Liver (tissue), 7 donors: ENCODE measurements at regions not wholly inside any gene's neighbourhood (a gene's known extent, or its start where the extent isn't known, plus 50 kb on each side); places are given as distances from the start of the nearest gene placed in this dataset.

ENCODE experiments used
- DNase-seq: peaks from one replicate; pipeline ENCODE4 v3.0.0-alpha.2; 2017; ENCODE audit warnings: low spot score
- H3K27ac ChIP-seq, 2 donors: one replicate each; pipeline ENCODE4 v1.7.0; 2013; ENCODE audit warnings: inconsistent platforms in 2 of 2, low read length in 2 of 2, control low read depth in 1 of 2, low read depth in 1 of 2, mild to moderate bottlenecking in 1 of 2
- H3K27me3 ChIP-seq, 4 donors: one replicate each; pipeline versions ENCODE4 v1.6.1 to v1.7.0; 2013; ENCODE audit warnings: low read length in 3 of 4, inconsistent platforms in 1 of 4, mild to moderate bottlenecking in 1 of 4, moderate library complexity in 1 of 4; ENCODE audit not compliant: control insufficient read depth in 4 of 4, insufficient read depth in 4 of 4
- H3K36me3 ChIP-seq, 4 donors: one replicate each; pipeline versions ENCODE4 v1.6.1 to v1.7.0; 2013; ENCODE audit warnings: low read length in 3 of 4, mild to moderate bottlenecking in 3 of 4, low read depth in 1 of 4, moderate library complexity in 1 of 4; ENCODE audit not compliant: control insufficient read depth in 4 of 4, insufficient read depth in 3 of 4
- H3K4me1 ChIP-seq, 4 donors: one replicate each; pipeline versions ENCODE4 v1.6.1 to v1.7.0; 2013; ENCODE audit warnings: low read length in 3 of 4, mild to moderate bottlenecking in 3 of 4, moderate library complexity in 1 of 4; ENCODE audit not compliant: control insufficient read depth in 4 of 4, insufficient read depth in 4 of 4
- H3K4me3 ChIP-seq, 3 donors: one replicate each; pipeline versions ENCODE4 v1.6.1 to v1.7.0; 2013; ENCODE audit warnings: low read length in 3 of 3, control low read depth in 1 of 3, low read depth in 1 of 3, mild to moderate bottlenecking in 1 of 3
- H3K9ac ChIP-seq, 2 donors: one replicate each; pipeline ENCODE4 v1.7.0; 2013; ENCODE audit warnings: low read length in 2 of 2, mild to moderate bottlenecking in 2 of 2, moderate library complexity in 2 of 2, control low read depth in 1 of 2, low read depth in 1 of 2
- H3K9me3 ChIP-seq, 4 donors: one replicate each; pipeline versions ENCODE4 v1.6.1 to v1.7.0; 2013; ENCODE audit warnings: low read length in 3 of 4; ENCODE audit not compliant: control insufficient read depth in 4 of 4
- ATF3 ChIP-seq: IDR thresholded peaks from 2 replicates; pipeline ENCODE4 v1.6.1; 2016; ENCODE audit warnings: antibody characterized with exemption
- CTCF ChIP-seq: fragments of 150-350 bp; IDR thresholded peaks from 2 replicates; pipeline ENCODE4 v1.5.1; 2017; ENCODE audit warnings: improper control_type of control experiment, low read depth, low read length; ENCODE audit not compliant: missing input control
- EGR1 ChIP-seq, 2 donors: IDR thresholded peaks; 2 replicates each; pipeline ENCODE4 v1.6.1; 2016 to 2018; ENCODE audit warnings: antibody characterized with exemption in 2 of 2, low read depth in 2 of 2
- FOXA1 ChIP-seq: IDR thresholded peaks from 2 replicates; pipeline ENCODE4 v1.6.1; 2016; ENCODE audit warnings: antibody characterized with exemption
- FOXA2 ChIP-seq: IDR thresholded peaks from 2 replicates; pipeline ENCODE4 v1.6.1; 2016; ENCODE audit warnings: antibody characterized with exemption
- GABPA ChIP-seq, 2 donors: IDR thresholded peaks in 1 of 2; conservative IDR thresholded peaks in 1 of 2; 2 replicates each; pipeline ENCODE4 v1.6.1; 2016; ENCODE audit warnings: antibody characterized with exemption in 2 of 2, mild to moderate bottlenecking in 1 of 2, moderate library complexity in 1 of 2
- HNF4A ChIP-seq, 2 donors: conservative IDR thresholded peaks; 2 replicates each; pipeline ENCODE4 v1.6.1; 2016; ENCODE audit warnings: antibody characterized with exemption in 2 of 2, mild to moderate bottlenecking in 2 of 2
- HNF4G ChIP-seq: IDR thresholded peaks from 2 replicates; pipeline ENCODE4 v1.6.1; 2016; ENCODE audit warnings: antibody characterized with exemption
- JUND ChIP-seq, 2 donors: IDR thresholded peaks; 2 replicates each; pipeline ENCODE4 v1.6.1; 2016; ENCODE audit warnings: antibody characterized with exemption in 2 of 2
- MAX ChIP-seq: IDR thresholded peaks from 2 replicates; pipeline ENCODE4 v1.6.1; 2016; ENCODE audit warnings: antibody characterized with exemption
- NR2F2 ChIP-seq: IDR thresholded peaks from 2 replicates; pipeline ENCODE4 v1.6.1; 2016; ENCODE audit warnings: antibody characterized with exemption
- RAD21 ChIP-seq, 2 donors: IDR thresholded peaks; 2 replicates each; pipeline ENCODE4 v1.6.1; 2016; ENCODE audit warnings: antibody characterized with exemption in 2 of 2, mild to moderate bottlenecking in 2 of 2
- REST ChIP-seq: IDR thresholded peaks from 2 replicates; pipeline ENCODE4 v1.6.1; 2016; ENCODE audit warnings: antibody characterized with exemption, mild to moderate bottlenecking
- RXRA ChIP-seq, 2 donors: IDR thresholded peaks; 2 replicates each; pipeline ENCODE4 v1.6.1; 2017 to 2018; ENCODE audit warnings: antibody characterized with exemption in 2 of 2, mild to moderate bottlenecking in 1 of 2
- SP1 ChIP-seq: IDR thresholded peaks from 2 replicates; pipeline ENCODE4 v1.6.1; 2018; ENCODE audit warnings: antibody characterized with exemption, mild to moderate bottlenecking
- TAF1 ChIP-seq: conservative IDR thresholded peaks from 2 replicates; pipeline ENCODE4 v1.6.1; 2016; ENCODE audit warnings: antibody characterized with exemption, mild to moderate bottlenecking
- YY1 ChIP-seq: IDR thresholded peaks from 2 replicates; pipeline ENCODE4 v1.6.1; 2016; ENCODE audit warnings: antibody characterized with exemption, mild to moderate bottlenecking
- TF ChIP-seq, protein P1 (sequence below): IDR thresholded peaks from 2 replicates; pipeline ENCODE4 v1.6.1; 2016; ENCODE audit warnings: antibody characterized with exemption
- donor health status: healthy.
- donor health status: healthy.
- donor health status: healthy.
- donor health status: healthy.

DNA sequence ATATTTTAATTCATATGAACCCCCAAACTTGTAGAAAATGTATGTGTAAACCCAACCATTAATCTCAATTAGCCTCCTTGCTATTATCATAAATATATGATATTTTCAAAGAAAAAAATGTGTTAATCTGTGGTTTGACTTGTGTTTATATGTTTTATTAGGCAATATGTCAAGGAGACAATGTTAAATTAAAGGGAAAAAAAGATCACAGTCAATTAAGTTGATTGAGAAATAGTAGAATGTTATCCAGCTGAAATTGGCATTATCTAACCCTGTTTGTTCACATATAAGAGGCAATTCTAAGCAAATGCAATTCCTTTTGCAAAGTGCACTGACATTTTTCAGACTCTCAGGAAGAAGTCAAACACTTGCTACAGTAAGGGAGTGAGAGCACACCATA lies 745.3 kb downstream of the C12orf50 start:
- H3K4me3 ChIP-seq, result no peak overlapping the region
- no peaks in the 10 kb centered on the region for H3K36me3 ChIP-seq
- DNase-seq, result no peak
- H3K4me1 ChIP-seq, result no peaks in the 10 kb centered on the region
- no peak overlapping the region for H3K27ac ChIP-seq
- no peak for TF ChIP-seq HNF4A (conservative IDR thresholded peaks at IDR 0.05)
- H3K27me3 ChIP-seq, result no peaks in the 10 kb centered on the region
- H3K9me3 ChIP-seq, result no peaks in the 10 kb centered on the region
- no peak overlapping the region for H3K9ac ChIP-seq

DNA sequence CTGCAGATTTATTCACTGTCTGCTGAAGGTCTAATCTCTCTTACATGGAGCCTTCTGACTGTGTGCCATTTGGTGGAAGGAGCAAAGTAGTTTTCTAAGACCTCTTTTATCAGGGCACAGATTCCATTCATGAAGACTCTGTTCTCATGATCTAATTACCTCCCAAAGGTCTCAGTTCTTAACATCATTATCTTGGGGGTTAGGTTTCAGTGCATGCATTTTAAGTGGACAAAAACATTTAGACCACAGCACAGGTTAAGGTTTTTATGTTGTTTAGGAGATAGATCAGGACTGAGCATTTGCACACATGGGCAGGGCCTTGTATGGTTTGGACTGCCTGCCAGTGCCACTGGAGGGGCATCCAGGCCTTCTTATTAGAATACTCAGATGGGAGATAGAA lies 746.1 kb downstream of the C12orf50 start:
- no peaks in the 10 kb centered on the region for H3K36me3 ChIP-seq
- no peak overlapping the region for H3K27ac ChIP-seq
- TF ChIP-seq ATF3, result no peak
- no peak for TF ChIP-seq CTCF
- TF ChIP-seq FOXA2, result no peak
- no peak for TF ChIP-seq RXRA (IDR thresholded peaks at IDR 0.05)
- TF ChIP-seq RAD21 (IDR thresholded peaks at IDR 0.05), result no peak
- TF ChIP-seq JUND (IDR thresholded peaks at IDR 0.05), result no peak
- TF ChIP-seq YY1, result no peak
- TF ChIP-seq TAF1, result no peak
- no peak for TF ChIP-seq NR2F2
- no peak for TF ChIP-seq REST
- no peak for TF ChIP-seq GABPA (IDR thresholded peaks at IDR 0.05 in 1 of 2, conservative IDR thresholded peaks at IDR 0.05 in 1 of 2)
- TF ChIP-seq HNF4G, result no peak
- no peak for TF ChIP-seq MAX
- TF ChIP-seq, protein P1, sequence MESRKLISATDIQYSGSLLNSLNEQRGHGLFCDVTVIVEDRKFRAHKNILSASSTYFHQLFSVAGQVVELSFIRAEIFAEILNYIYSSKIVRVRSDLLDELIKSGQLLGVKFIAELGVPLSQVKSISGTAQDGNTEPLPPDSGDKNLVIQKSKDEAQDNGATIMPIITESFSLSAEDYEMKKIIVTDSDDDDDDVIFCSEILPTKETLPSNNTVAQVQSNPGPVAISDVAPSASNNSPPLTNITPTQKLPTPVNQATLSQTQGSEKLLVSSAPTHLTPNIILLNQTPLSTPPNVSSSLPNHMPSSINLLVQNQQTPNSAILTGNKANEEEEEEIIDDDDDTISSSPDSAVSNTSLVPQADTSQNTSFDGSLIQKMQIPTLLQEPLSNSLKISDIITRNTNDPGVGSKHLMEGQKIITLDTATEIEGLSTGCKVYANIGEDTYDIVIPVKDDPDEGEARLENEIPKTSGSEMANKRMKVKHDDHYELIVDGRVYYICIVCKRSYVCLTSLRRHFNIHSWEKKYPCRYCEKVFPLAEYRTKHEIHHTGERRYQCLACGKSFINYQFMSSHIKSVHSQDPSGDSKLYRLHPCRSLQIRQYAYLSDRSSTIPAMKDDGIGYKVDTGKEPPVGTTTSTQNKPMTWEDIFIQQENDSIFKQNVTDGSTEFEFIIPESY, result no peak
- no peak for TF ChIP-seq SP1
- no peak for TF ChIP-seq HNF4A (conservative IDR thresholded peaks at IDR 0.05)
- no peak for TF ChIP-seq EGR1 (IDR thresholded peaks at IDR 0.05; ENCODE audit: low read depth in 2 of 2)
- no peak for TF ChIP-seq FOXA1
- no peak for DNase-seq
- H3K9me3 ChIP-seq, result no peaks in the 10 kb centered on the region
- no peak overlapping the region for H3K9ac ChIP-seq
- no peaks in the 10 kb centered on the region for H3K27me3 ChIP-seq
- H3K4me3 ChIP-seq, result no peak overlapping the region
- no peaks in the 10 kb centered on the region for H3K4me1 ChIP-seq
